NCI-H128 (cell line): ENCODE measurements at regions not wholly inside any gene's neighbourhood (a gene's known extent, or its start where the extent isn't known, plus 50 kb on each side); places are given as distances from the start of the nearest gene placed in this dataset.
A peak's percentile ranks its signal among the peaks of the same experiment; 100 is the strongest.

Experiments used
- DNase-seq: peaks from one replicate; lab custom pipeline; 2025; ENCODE audit not compliant: unreplicated experiment; lab: John Stamatoyannopoulos, UW

GRCh38 chr9:81132796-81133195 lies 556.6 kb downstream of the TLE1 start:
- no peak for DNase-seq

- DNase-seq = no peak
Measured at GRCh38 chr9:81132318-81132717, 557.0 kb downstream of the TLE1 start.

GRCh38 chr9:81128701-81129100 lies 560.6 kb downstream of the TLE1 start:
- DNase-seq = no peak

- no peak for DNase-seq
Measured at GRCh38 chr9:81125446-81126092, 563.8 kb downstream of the TLE1 start.

- no peak for DNase-seq
Measured at GRCh38 chr9:81123526-81123925, 565.8 kb downstream of the TLE1 start.

- DNase-seq = no peak
Measured at GRCh38 chr9:81122749-81123148, 566.6 kb downstream of the TLE1 start.

GRCh38 chr9:81119591-81119990 lies 569.8 kb downstream of the TLE1 start:
- no peak for DNase-seq

GRCh38 chr9:81118416-81118815 lies 570.9 kb downstream of the TLE1 start:
- DNase-seq = no peak

GRCh38 chr9:81116340-81117137 lies 572.8 kb downstream of the TLE1 start:
- DNase-seq = no peak

GRCh38 chr9:81113453-81114124 lies 575.8 kb downstream of the TLE1 start:
- DNase-seq = peak; percentile 79

- DNase-seq = no peak
Measured at GRCh38 chr9:81112627-81113452, 576.5 kb downstream of the TLE1 start.

GRCh38 chr9:81108821-81109220 lies 580.5 kb downstream of the TLE1 start:
- DNase-seq = no peak

GRCh38 chr9:81108391-81108790 lies 581.0 kb downstream of the TLE1 start:
- no peak for DNase-seq

- DNase-seq = no peak
Measured at GRCh38 chr9:81103597-81104471, 585.5 kb downstream of the TLE1 start.

GRCh38 chr9:81097131-81097847 lies 592.1 kb downstream of the TLE1 start:
- no peak for DNase-seq

- no peak for DNase-seq
Measured at GRCh38 chr9:81096625-81097024, 592.7 kb downstream of the TLE1 start.

GRCh38 chr9:81092057-81092456 lies 597.3 kb downstream of the TLE1 start:
- no peak for DNase-seq

- no peak for DNase-seq
Measured at GRCh38 chr9:81088341-81088740, 601.0 kb downstream of the TLE1 start.

- DNase-seq = no peak
Measured at GRCh38 chr9:81086416-81086815, 602.9 kb downstream of the TLE1 start.
